ENCODE measurements at regions not wholly inside any gene's neighbourhood (a gene's known extent, or its start where the extent isn't known, plus 50 kb on each side); places are given as distances from the start of the nearest gene placed in this dataset.
"Not testable (repeated sequence)": the region's sequence is repeated elsewhere in the genome, so short reads cannot be mapped to it uniquely, and the experiment has no call there.

- DNase-seq = no peak
Measured at GRCh38 chr20:24418731-24419130, 50.7 kb upstream of the SYNDIG1 start.

- no peak for DNase-seq
Measured at GRCh38 chr20:24417485-24417884, 51.9 kb upstream of the SYNDIG1 start.

GRCh38 chr20:24415444-24415843 is 54.0 kb upstream of the SYNDIG1 start:
- not testable (repeated sequence) for DNase-seq

- no peak for DNase-seq
Measured at GRCh38 chr20:24411834-24412216, 57.6 kb upstream of the SYNDIG1 start.

- DNase-seq = no peak
Measured at GRCh38 chr20:24411003-24411833, 58.2 kb upstream of the SYNDIG1 start.

- DNase-seq = no peak
Measured at GRCh38 chr20:24407151-24407550, 62.3 kb upstream of the SYNDIG1 start.

GRCh38 chr20:24406750-24407149 is 62.7 kb upstream of the SYNDIG1 start:
- DNase-seq = no peak

- no peak for DNase-seq
Measured at GRCh38 chr20:24406251-24406650, 63.2 kb upstream of the SYNDIG1 start.

- no peak for DNase-seq
Measured at GRCh38 chr20:24405810-24406209, 63.6 kb upstream of the SYNDIG1 start.

GRCh38 chr20:24403406-24403805 is 66.0 kb upstream of the SYNDIG1 start:
- no peak for DNase-seq

GRCh38 chr20:24402188-24402587 is 67.2 kb upstream of the SYNDIG1 start:
- DNase-seq = no peak

- DNase-seq = no peak
Measured at GRCh38 chr20:24395151-24395550, 74.3 kb upstream of the SYNDIG1 start.

GRCh38 chr20:24393903-24394302 is 75.5 kb upstream of the SYNDIG1 start:
- no peak for DNase-seq

GRCh38 chr20:24392612-24393011 is 76.8 kb upstream of the SYNDIG1 start:
- DNase-seq = no peak

- no peak for DNase-seq
Measured at GRCh38 chr20:24389686-24390085, 79.7 kb upstream of the SYNDIG1 start.

- no peak for DNase-seq
Measured at GRCh38 chr20:24388828-24389380, 80.5 kb upstream of the SYNDIG1 start.

- no peak for DNase-seq
Measured at GRCh38 chr20:24385547-24385946, 83.9 kb upstream of the SYNDIG1 start.

GRCh38 chr20:24384865-24385264 is 84.6 kb upstream of the SYNDIG1 start:
- no peak for DNase-seq

- no peak for DNase-seq
Measured at GRCh38 chr20:24382743-24383142, 86.7 kb upstream of the SYNDIG1 start.

- DNase-seq = no peak
Measured at GRCh38 chr20:24382331-24382730, 87.1 kb upstream of the SYNDIG1 start.

- no peak for DNase-seq
Measured at GRCh38 chr20:24381886-24382285, 87.5 kb upstream of the SYNDIG1 start.

- DNase-seq = no peak
Measured at GRCh38 chr20:24379484-24379927, 89.9 kb upstream of the SYNDIG1 start.

GRCh38 chr20:24378661-24379483 is 90.6 kb upstream of the SYNDIG1 start:
- DNase-seq = no peak

Measured in NCI-H2107 (cell line).